GM23338 (cell line): ENCODE measurements at regions not wholly inside any gene's neighbourhood (a gene's known extent, or its start where the extent isn't known, plus 50 kb on each side); places are given as distances from the start of the nearest gene placed in this dataset.

Experiments
- ATAC-seq: fragments of 200-7000 bp; cut with Tn5 transposase; 3 replicates; pipeline ENCODE4 v1.9.1; 2020
- DNase-seq: peaks from one replicate; pipeline ENCODE4 v3.0.0-alpha.2; 2015; ENCODE audit warnings: low spot score
- H2AFZ ChIP-seq: fragments of 200-600 bp; sonication (generic); 2 replicates; pipeline ENCODE4 v1.8.0; 2016; ENCODE audit warnings: antibody characterized with exemption, mild to moderate bottlenecking, moderate library complexity
- H3F3A ChIP-seq: fragments of 200-600 bp; sonication (generic); replicated peaks from 2 replicates; pipeline ENCODE4 v1.8.0; 2017; ENCODE audit warnings: antibody characterized with exemption, mixed run types, low read depth
- H3K27ac ChIP-seq: fragments of 200-600 bp; sonication (generic); 2 replicates; pipeline ENCODE4 v1.6.1; 2016; ENCODE audit warnings: low read depth
- H3K27me3 ChIP-seq: fragments of 200-600 bp; sonication (generic); 2 replicates; pipeline ENCODE4 v1.8.0; 2016; ENCODE audit warnings: mild to moderate bottlenecking, mixed run types, moderate library complexity; ENCODE audit not compliant: insufficient read depth
- H3K36me3 ChIP-seq: fragments of 200-600 bp; sonication (generic); 2 replicates; pipeline ENCODE4 v1.8.0; 2016; ENCODE audit warnings: mild to moderate bottlenecking; ENCODE audit not compliant: insufficient read depth
- H3K4me1 ChIP-seq: fragments of 200-600 bp; sonication (generic); 2 replicates; pipeline ENCODE4 v1.8.0; 2016; ENCODE audit warnings: mild to moderate bottlenecking, moderate library complexity; ENCODE audit not compliant: insufficient read depth
- H3K4me2 ChIP-seq: fragments of 200-600 bp; sonication (generic); 2 replicates; pipeline ENCODE4 v1.7.1; 2017; ENCODE audit warnings: mixed run types
- H3K4me3 ChIP-seq: fragments of 200-600 bp; sonication (generic); 2 replicates; pipeline ENCODE4 v1.6.1; 2016; ENCODE audit warnings: mixed run types
- H3K79me2 ChIP-seq: fragments of 200-600 bp; sonication (generic); replicated peaks from 2 replicates; pipeline ENCODE4 v1.8.0; 2017; ENCODE audit warnings: mild to moderate bottlenecking; ENCODE audit not compliant: insufficient read depth
- H3K9me2 ChIP-seq: fragments of 200-600 bp; sonication (generic); 2 replicates; pipeline ENCODE4 v1.8.0; 2017; ENCODE audit not compliant: insufficient read depth
- H4K20me1 ChIP-seq: fragments of 200-600 bp; sonication (generic); replicated peaks from 2 replicates; pipeline ENCODE4 v1.8.0; 2017; ENCODE audit warnings: mild to moderate bottlenecking; ENCODE audit not compliant: insufficient read depth
- H3K27ac Mint-ChIP-seq: 2 replicates; pipeline ENCODE4 v1.8.0; 2020; ENCODE audit warnings: inconsistent platforms, mild to moderate bottlenecking, moderate library complexity, mixed read lengths
- H3K27me3 Mint-ChIP-seq: 3 replicates; pipeline ENCODE4 v1.8.0; 2022; ENCODE audit warnings: low read depth, mild to moderate bottlenecking, moderate library complexity, mixed read lengths, inconsistent platforms; ENCODE audit not compliant: insufficient read depth, poor library complexity
- H3K36me3 Mint-ChIP-seq: 3 replicates; pipeline ENCODE4 v1.8.0; 2021; ENCODE audit warnings: low read depth, mild to moderate bottlenecking, inconsistent platforms, moderate library complexity, mixed read lengths
- H3K4me1 Mint-ChIP-seq: 3 replicates; pipeline ENCODE4 v1.8.0; 2020; ENCODE audit warnings: mild to moderate bottlenecking, inconsistent platforms, mixed read lengths
- H3K4me3 Mint-ChIP-seq: 3 replicates; pipeline ENCODE4 v1.8.0; 2021; ENCODE audit warnings: moderate library complexity, mild to moderate bottlenecking, inconsistent platforms, mixed read lengths
- H3K9me3 Mint-ChIP-seq: 3 replicates; pipeline ENCODE4 v1.8.0; 2020; ENCODE audit warnings: moderate library complexity, mild to moderate bottlenecking, inconsistent platforms, mixed read lengths
- CREB1 ChIP-seq: fragments of 250-450 bp; sonication (Bioruptor Pico); IDR thresholded peaks from 2 replicates; pipeline ENCODE4 v1.5.0; 2020; ENCODE audit warnings: low read depth, mild to moderate bottlenecking, moderate library complexity
- EZH2phosphoT487 ChIP-seq: fragments of 200-600 bp; sonication (generic); IDR thresholded peaks from one replicate; pipeline ENCODE4 v1.8.1; 2018; ENCODE audit warnings: antibody characterized with exemption; ENCODE audit not compliant: unreplicated experiment
- JUNB ChIP-seq: IDR thresholded peaks from one replicate; pipeline ENCODE4 v1.6.1; 2016; ENCODE audit warnings: antibody characterized with exemption; ENCODE audit not compliant: unreplicated experiment
- NANOG ChIP-seq: IDR thresholded peaks from 2 replicates; pipeline ENCODE4 v1.6.1; 2016; ENCODE audit warnings: antibody characterized with exemption, borderline replicate concordance
- POLR2AphosphoS5 ChIP-seq: IDR thresholded peaks from 2 replicates; pipeline ENCODE4 v1.6.1; 2016; ENCODE audit warnings: antibody characterized with exemption, low read depth
- STAT1 ChIP-seq: IDR thresholded peaks from one replicate; pipeline ENCODE4 v1.6.1; 2016; ENCODE audit warnings: antibody characterized with exemption; ENCODE audit not compliant: unreplicated experiment
- ZNF114 ChIP-seq: fragments of 250-450 bp; sonication (Bioruptor Pico); IDR thresholded peaks from 2 replicates; pipeline ENCODE4 v1.5.0; 2020; ENCODE audit warnings: mild to moderate bottlenecking, moderate library complexity
- ZNF331 ChIP-seq: fragments of 250-450 bp; sonication (Bioruptor Pico); IDR thresholded peaks from 2 replicates; pipeline ENCODE4 v1.5.0; 2020; ENCODE audit warnings: low read depth, mild to moderate bottlenecking, moderate library complexity
- TF ChIP-seq, protein P1 (sequence below), 2 experiments: fragments of 200-600 bp in 1 of 2; sonication (generic) in 1 of 2; conservative IDR thresholded peaks; 2 replicates each; pipeline versions ENCODE4 v1.5.1 to v1.6.1; 2016 to 2017; ENCODE audit warnings: antibody characterized with exemption in 2 of 2, low read depth in 2 of 2, mild to moderate bottlenecking in 2 of 2, moderate library complexity in 1 of 2
- TF ChIP-seq, protein P2 (sequence below): IDR thresholded peaks from 2 replicates; pipeline ENCODE4 v1.6.1; 2016; ENCODE audit warnings: antibody characterized with exemption
- TF ChIP-seq, protein P3 (sequence below): IDR thresholded peaks from one replicate; pipeline ENCODE4 v1.6.1; 2018; ENCODE audit warnings: antibody characterized with exemption; ENCODE audit not compliant: unreplicated experiment

DNA sequence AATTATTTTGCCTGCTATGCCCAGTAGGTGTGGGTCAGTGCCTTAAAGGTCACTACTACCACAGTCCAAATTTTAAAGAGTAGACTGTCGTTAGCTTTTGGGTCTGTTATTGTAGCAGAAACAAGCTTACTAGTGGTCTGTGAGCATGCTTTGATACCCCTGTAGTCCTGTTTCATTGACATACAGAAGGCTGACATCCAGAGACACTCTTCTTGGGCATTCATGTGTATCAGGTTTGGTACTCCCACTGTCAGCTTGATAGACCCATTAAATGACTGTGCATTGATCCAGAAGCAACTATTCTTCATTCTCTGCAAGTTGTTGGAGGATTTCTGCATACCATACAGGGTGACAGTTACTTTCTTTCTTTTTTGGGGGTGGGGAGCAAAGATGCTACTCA is 884.4 kb upstream of the CELF2 start:
- Histone ChIP-seq H2AFZ (peak overlapping the region; percentile 40; the same call in 1 of the 2 replicates), H3K27ac (no peak overlapping the region), H3K4me1 (no peaks in the 10 kb centered on the region), H3K27me3 (no peaks in the 10 kb centered on the region), H3K9me2 (no peaks in the 10 kb centered on the region), H3F3A (no peaks in the 10 kb centered on the region), H3K79me2 (no peaks in the 10 kb centered on the region), H4K20me1 (no peaks in the 10 kb centered on the region), H3K36me3 (no peaks in the 10 kb centered on the region), H3K4me2 (no peak overlapping the region), H3K4me3 (no peak overlapping the region)
- no peaks in the 10 kb centered on the region for H3K9me3 Mint-ChIP-seq
- TF ChIP-seq, protein P1, sequence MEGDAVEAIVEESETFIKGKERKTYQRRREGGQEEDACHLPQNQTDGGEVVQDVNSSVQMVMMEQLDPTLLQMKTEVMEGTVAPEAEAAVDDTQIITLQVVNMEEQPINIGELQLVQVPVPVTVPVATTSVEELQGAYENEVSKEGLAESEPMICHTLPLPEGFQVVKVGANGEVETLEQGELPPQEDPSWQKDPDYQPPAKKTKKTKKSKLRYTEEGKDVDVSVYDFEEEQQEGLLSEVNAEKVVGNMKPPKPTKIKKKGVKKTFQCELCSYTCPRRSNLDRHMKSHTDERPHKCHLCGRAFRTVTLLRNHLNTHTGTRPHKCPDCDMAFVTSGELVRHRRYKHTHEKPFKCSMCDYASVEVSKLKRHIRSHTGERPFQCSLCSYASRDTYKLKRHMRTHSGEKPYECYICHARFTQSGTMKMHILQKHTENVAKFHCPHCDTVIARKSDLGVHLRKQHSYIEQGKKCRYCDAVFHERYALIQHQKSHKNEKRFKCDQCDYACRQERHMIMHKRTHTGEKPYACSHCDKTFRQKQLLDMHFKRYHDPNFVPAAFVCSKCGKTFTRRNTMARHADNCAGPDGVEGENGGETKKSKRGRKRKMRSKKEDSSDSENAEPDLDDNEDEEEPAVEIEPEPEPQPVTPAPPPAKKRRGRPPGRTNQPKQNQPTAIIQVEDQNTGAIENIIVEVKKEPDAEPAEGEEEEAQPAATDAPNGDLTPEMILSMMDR (conservative IDR thresholded peaks at IDR 0.05; ENCODE audit: low read depth in 2 of 2): no peak
- TF ChIP-seq POLR2AphosphoS5 (no peak), JUNB (no peak), ZNF331 (CRISPR knock-in tag) (no peak), CREB1 (CRISPR knock-in tag) (no peak), EZH2phosphoT487 (no peak)
- TF ChIP-seq, protein P2, sequence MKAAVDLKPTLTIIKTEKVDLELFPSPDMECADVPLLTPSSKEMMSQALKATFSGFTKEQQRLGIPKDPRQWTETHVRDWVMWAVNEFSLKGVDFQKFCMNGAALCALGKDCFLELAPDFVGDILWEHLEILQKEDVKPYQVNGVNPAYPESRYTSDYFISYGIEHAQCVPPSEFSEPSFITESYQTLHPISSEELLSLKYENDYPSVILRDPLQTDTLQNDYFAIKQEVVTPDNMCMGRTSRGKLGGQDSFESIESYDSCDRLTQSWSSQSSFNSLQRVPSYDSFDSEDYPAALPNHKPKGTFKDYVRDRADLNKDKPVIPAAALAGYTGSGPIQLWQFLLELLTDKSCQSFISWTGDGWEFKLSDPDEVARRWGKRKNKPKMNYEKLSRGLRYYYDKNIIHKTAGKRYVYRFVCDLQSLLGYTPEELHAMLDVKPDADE: no peak
- H3K4me3 Mint-ChIP-seq: no peak overlapping the region
- 0 out of 3 replicates have a peak, but pooled peaks cover 5% of the 10 kb centered on the region for H3K4me1 Mint-ChIP-seq
- ATAC-seq: no peak
- no peak for DNase-seq
- no peak overlapping the region for H3K27ac Mint-ChIP-seq
- no peaks in the 10 kb centered on the region for H3K36me3 Mint-ChIP-seq
- peaks cover 2% of the 10 kb centered on the region for H3K27me3 Mint-ChIP-seq

DNA sequence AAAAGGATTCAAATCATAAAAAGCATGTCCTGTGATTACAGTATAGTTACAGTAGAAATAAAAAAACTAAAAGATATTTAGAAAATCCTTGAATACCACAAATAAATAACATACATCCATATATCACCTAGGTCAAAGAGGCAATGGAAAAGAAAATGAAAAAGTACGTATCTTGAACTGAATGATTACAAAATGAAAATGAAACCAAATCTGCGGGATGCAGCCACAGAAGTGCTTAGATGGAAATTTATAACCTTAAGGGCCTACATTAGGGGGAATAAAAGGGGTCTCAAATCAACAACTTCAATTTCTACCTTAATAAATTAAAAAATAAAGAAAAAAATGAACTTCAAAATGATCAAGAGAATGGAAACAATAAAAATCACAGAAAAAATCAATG is 879.0 kb upstream of the CELF2 start:
- H3K4me3 Mint-ChIP-seq: no peak overlapping the region
- TF ChIP-seq ZNF331 (CRISPR knock-in tag) (no peak), STAT1 (no peak), NANOG (no peak), ZNF114 (CRISPR knock-in tag) (no peak)
- TF ChIP-seq, protein P3, sequence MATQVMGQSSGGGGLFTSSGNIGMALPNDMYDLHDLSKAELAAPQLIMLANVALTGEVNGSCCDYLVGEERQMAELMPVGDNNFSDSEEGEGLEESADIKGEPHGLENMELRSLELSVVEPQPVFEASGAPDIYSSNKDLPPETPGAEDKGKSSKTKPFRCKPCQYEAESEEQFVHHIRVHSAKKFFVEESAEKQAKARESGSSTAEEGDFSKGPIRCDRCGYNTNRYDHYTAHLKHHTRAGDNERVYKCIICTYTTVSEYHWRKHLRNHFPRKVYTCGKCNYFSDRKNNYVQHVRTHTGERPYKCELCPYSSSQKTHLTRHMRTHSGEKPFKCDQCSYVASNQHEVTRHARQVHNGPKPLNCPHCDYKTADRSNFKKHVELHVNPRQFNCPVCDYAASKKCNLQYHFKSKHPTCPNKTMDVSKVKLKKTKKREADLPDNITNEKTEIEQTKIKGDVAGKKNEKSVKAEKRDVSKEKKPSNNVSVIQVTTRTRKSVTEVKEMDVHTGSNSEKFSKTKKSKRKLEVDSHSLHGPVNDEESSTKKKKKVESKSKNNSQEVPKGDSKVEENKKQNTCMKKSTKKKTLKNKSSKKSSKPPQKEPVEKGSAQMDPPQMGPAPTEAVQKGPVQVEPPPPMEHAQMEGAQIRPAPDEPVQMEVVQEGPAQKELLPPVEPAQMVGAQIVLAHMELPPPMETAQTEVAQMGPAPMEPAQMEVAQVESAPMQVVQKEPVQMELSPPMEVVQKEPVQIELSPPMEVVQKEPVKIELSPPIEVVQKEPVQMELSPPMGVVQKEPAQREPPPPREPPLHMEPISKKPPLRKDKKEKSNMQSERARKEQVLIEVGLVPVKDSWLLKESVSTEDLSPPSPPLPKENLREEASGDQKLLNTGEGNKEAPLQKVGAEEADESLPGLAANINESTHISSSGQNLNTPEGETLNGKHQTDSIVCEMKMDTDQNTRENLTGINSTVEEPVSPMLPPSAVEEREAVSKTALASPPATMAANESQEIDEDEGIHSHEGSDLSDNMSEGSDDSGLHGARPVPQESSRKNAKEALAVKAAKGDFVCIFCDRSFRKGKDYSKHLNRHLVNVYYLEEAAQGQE: no peak
- TF ChIP-seq, protein P2: no peak
- Histone ChIP-seq H3F3A (no peaks in the 10 kb centered on the region), H4K20me1 (no peaks in the 10 kb centered on the region), H3K4me3 (no peak overlapping the region), H3K27ac (no peak overlapping the region), H3K27me3 (no peaks in the 10 kb centered on the region), H3K36me3 (no peaks in the 10 kb centered on the region), H3K79me2 (no peaks in the 10 kb centered on the region), H3K9me2 (no peaks in the 10 kb centered on the region), H3K4me2 (no peak overlapping the region), H3K4me1 (peaks cover 10% of the 10 kb centered on the region), H2AFZ (no peak overlapping the region)
- no peak overlapping the region for H3K27ac Mint-ChIP-seq
- no peak for ATAC-seq
- H3K27me3 Mint-ChIP-seq: peaks cover 2% of the 10 kb centered on the region
- no peaks in the 10 kb centered on the region for H3K9me3 Mint-ChIP-seq
- H3K4me1 Mint-ChIP-seq: peaks cover 14% of the 10 kb centered on the region; the same call in 2 of the 3 replicates
- no peak for DNase-seq
- H3K36me3 Mint-ChIP-seq: no peaks in the 10 kb centered on the region
